ENCODE measurements at regions not wholly inside any gene's neighbourhood (a gene's known extent, or its start where the extent isn't known, plus 50 kb on each side); places are given as distances from the start of the nearest gene placed in this dataset.

- TF ChIP-seq, protein P1, sequence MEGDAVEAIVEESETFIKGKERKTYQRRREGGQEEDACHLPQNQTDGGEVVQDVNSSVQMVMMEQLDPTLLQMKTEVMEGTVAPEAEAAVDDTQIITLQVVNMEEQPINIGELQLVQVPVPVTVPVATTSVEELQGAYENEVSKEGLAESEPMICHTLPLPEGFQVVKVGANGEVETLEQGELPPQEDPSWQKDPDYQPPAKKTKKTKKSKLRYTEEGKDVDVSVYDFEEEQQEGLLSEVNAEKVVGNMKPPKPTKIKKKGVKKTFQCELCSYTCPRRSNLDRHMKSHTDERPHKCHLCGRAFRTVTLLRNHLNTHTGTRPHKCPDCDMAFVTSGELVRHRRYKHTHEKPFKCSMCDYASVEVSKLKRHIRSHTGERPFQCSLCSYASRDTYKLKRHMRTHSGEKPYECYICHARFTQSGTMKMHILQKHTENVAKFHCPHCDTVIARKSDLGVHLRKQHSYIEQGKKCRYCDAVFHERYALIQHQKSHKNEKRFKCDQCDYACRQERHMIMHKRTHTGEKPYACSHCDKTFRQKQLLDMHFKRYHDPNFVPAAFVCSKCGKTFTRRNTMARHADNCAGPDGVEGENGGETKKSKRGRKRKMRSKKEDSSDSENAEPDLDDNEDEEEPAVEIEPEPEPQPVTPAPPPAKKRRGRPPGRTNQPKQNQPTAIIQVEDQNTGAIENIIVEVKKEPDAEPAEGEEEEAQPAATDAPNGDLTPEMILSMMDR (IDR thresholded peaks at IDR 0.05) = no peak
- no peak overlapping the region for H3K27ac ChIP-seq
- no peak for DNase-seq
- no peaks in the 10 kb centered on the region for H3K4me1 ChIP-seq
- H3K36me3 ChIP-seq = no peaks in the 10 kb centered on the region
- no peak overlapping the region for H3K4me3 ChIP-seq
- intact Hi-C loops (cut with DNase I; ENCODE audit: low total_unique reads) = no loop called here
- no peaks in the 10 kb centered on the region for H3K9me3 ChIP-seq
- no peaks in the 10 kb centered on the region for H3K27me3 ChIP-seq
Measured at GRCh38 chr3:171959532-171960089, 79.8 kb upstream of the FNDC3B start.

- TF ChIP-seq, protein P1 (IDR thresholded peaks at IDR 0.05) = no peak
- H3K27ac ChIP-seq = no peak overlapping the region
- intact Hi-C loops (cut with DNase I; ENCODE audit: low total_unique reads) = no loop called here
- H3K36me3 ChIP-seq = no peaks in the 10 kb centered on the region
- no peak for DNase-seq
- no peaks in the 10 kb centered on the region for H3K9me3 ChIP-seq
- no peaks in the 10 kb centered on the region for H3K4me1 ChIP-seq
- H3K27me3 ChIP-seq = no peaks in the 10 kb centered on the region
- no peak overlapping the region for H3K4me3 ChIP-seq
Measured at GRCh38 chr3:171960159-171960558, 79.2 kb upstream of the FNDC3B start.

GRCh38 chr3:171962137-171962720 is 77.1 kb upstream of the FNDC3B start:
- Histone ChIP-seq H3K27ac (no peak overlapping the region), H3K9me3 (no peaks in the 10 kb centered on the region), H3K4me1 (peaks cover 0 to 7% (median 6%) of the 10 kb centered on the region in 4 donors), H3K4me3 (no peak overlapping the region), H3K27me3 (no peaks in the 10 kb centered on the region), H3K36me3 (no peaks in the 10 kb centered on the region)
- no peak for DNase-seq
- intact Hi-C loops (cut with DNase I; ENCODE audit: low total_unique reads) = no loop called here
- TF ChIP-seq, protein P1 (IDR thresholded peaks at IDR 0.05) = no peak

GRCh38 chr3:171963546-171963945 is 75.8 kb upstream of the FNDC3B start:
- H3K4me1 ChIP-seq = peaks cover 0 to 18% (median 11%) of the 10 kb centered on the region in 4 donors
- H3K27me3 ChIP-seq = no peaks in the 10 kb centered on the region
- no peaks in the 10 kb centered on the region for H3K36me3 ChIP-seq
- H3K9me3 ChIP-seq = no peaks in the 10 kb centered on the region
- intact Hi-C loops (cut with DNase I; ENCODE audit: low total_unique reads) = no loop called here
- TF ChIP-seq, protein P1 (IDR thresholded peaks at IDR 0.05) = no peak
- H3K27ac ChIP-seq = no peak overlapping the region
- DNase-seq = no peak
- no peak overlapping the region for H3K4me3 ChIP-seq

- H3K36me3 ChIP-seq = no peaks in the 10 kb centered on the region
- intact Hi-C loops (cut with DNase I; ENCODE audit: low total_unique reads) = no loop called here
- no peak overlapping the region for H3K4me3 ChIP-seq
- no peak overlapping the region for H3K27ac ChIP-seq
- DNase-seq = no peak
- TF ChIP-seq, protein P1 (IDR thresholded peaks at IDR 0.05) = no peak
- no peaks in the 10 kb centered on the region for H3K27me3 ChIP-seq
- no peaks in the 10 kb centered on the region for H3K9me3 ChIP-seq
- peaks cover 0 to 18% (median 11%) of the 10 kb centered on the region in 4 donors for H3K4me1 ChIP-seq
Measured at GRCh38 chr3:171965067-171965712, 74.2 kb upstream of the FNDC3B start.

Measured in tibial artery (tissue), 4 donors.